ENCODE measurements at regions not wholly inside any gene's neighbourhood (a gene's known extent, or its start where the extent isn't known, plus 50 kb on each side); places are given as distances from the start of the nearest gene placed in this dataset.

GRCh38 chr18:71844814-71845213 is 699.3 kb downstream of the CBLN2 start:
- DNase-seq: no peak
- Histone ChIP-seq H3K4me1 (ENCODE audit: low read length) (no peaks in the 10 kb centered on the region), H3K27ac (ENCODE audit: low read length) (no peak overlapping the region), H3K36me3 (replicated peaks; ENCODE audit: insufficient read depth, low read length) (no peaks in the 10 kb centered on the region), H3F3A (ENCODE audit: insufficient read depth, low read length) (no peaks in the 10 kb centered on the region), H2AFZ (ENCODE audit: low read length) (no peak overlapping the region), H3K9me2 (replicated peaks; ENCODE audit: insufficient read depth, low read length) (no peaks in the 10 kb centered on the region), H3K79me2 (ENCODE audit: low read length) (no peaks in the 10 kb centered on the region), H3K9me3 (replicated peaks; ENCODE audit: insufficient read depth, low read length) (no peaks in the 10 kb centered on the region), H4K20me1 (ENCODE audit: insufficient read depth, low read length) (no peaks in the 10 kb centered on the region), H3K4me2 (ENCODE audit: low read depth, low read length) (no peak overlapping the region), H3K9ac (ENCODE audit: low read length) (no peak overlapping the region), H3K27me3 (replicated peaks; ENCODE audit: insufficient read depth, low read length) (no peaks in the 10 kb centered on the region), H3K4me3 (ENCODE audit: low read length) (no peak overlapping the region)
- no peak for TF ChIP-seq EZH2 (optimal IDR thresholded peaks at IDR 0.05; ENCODE audit: low read depth, low read length)
- TF ChIP-seq EZH2phosphoT487 (IDR thresholded peaks at IDR 0.05; ENCODE audit: low read length): no peak
- TF ChIP-seq CTCF (IDR thresholded peaks at IDR 0.05; ENCODE audit: low read length): no peak

- no peaks in the 10 kb centered on the region for H3K9me3 ChIP-seq (replicated peaks; ENCODE audit: insufficient read depth, low read length)
- H3K27me3 ChIP-seq (replicated peaks; ENCODE audit: insufficient read depth, low read length): no peaks in the 10 kb centered on the region
- H3K4me1 ChIP-seq (ENCODE audit: low read length): no peaks in the 10 kb centered on the region
- no peak overlapping the region for H3K4me2 ChIP-seq (ENCODE audit: low read depth, low read length)
- TF ChIP-seq EZH2phosphoT487 (IDR thresholded peaks at IDR 0.05; ENCODE audit: low read length): no peak
- TF ChIP-seq CTCF (IDR thresholded peaks at IDR 0.05; ENCODE audit: low read length): no peak
- TF ChIP-seq EZH2 (optimal IDR thresholded peaks at IDR 0.05; ENCODE audit: low read depth, low read length): no peak
- DNase-seq: no peak
- no peak overlapping the region for H3K27ac ChIP-seq (ENCODE audit: low read length)
- H3K9me2 ChIP-seq (replicated peaks; ENCODE audit: insufficient read depth, low read length): no peaks in the 10 kb centered on the region
- H3K9ac ChIP-seq (ENCODE audit: low read length): no peak overlapping the region
- H3K79me2 ChIP-seq (ENCODE audit: low read length): no peaks in the 10 kb centered on the region
- H3F3A ChIP-seq (ENCODE audit: insufficient read depth, low read length): no peaks in the 10 kb centered on the region
- H2AFZ ChIP-seq (ENCODE audit: low read length): no peak overlapping the region
- H4K20me1 ChIP-seq (ENCODE audit: insufficient read depth, low read length): no peaks in the 10 kb centered on the region
- H3K4me3 ChIP-seq (ENCODE audit: low read length): no peak overlapping the region
- no peaks in the 10 kb centered on the region for H3K36me3 ChIP-seq (replicated peaks; ENCODE audit: insufficient read depth, low read length)
Measured at GRCh38 chr18:71842666-71843065, 701.5 kb downstream of the CBLN2 start.

- Histone ChIP-seq H3K4me3 (ENCODE audit: low read length) (no peak overlapping the region), H3K79me2 (ENCODE audit: low read length) (no peaks in the 10 kb centered on the region), H3K36me3 (replicated peaks; ENCODE audit: insufficient read depth, low read length) (no peaks in the 10 kb centered on the region), H3K27me3 (replicated peaks; ENCODE audit: insufficient read depth, low read length) (no peaks in the 10 kb centered on the region), H3K4me2 (ENCODE audit: low read depth, low read length) (no peak overlapping the region), H3K9me3 (replicated peaks; ENCODE audit: insufficient read depth, low read length) (no peaks in the 10 kb centered on the region), H3F3A (ENCODE audit: insufficient read depth, low read length) (no peaks in the 10 kb centered on the region), H3K27ac (ENCODE audit: low read length) (no peak overlapping the region), H3K4me1 (ENCODE audit: low read length) (no peaks in the 10 kb centered on the region), H2AFZ (ENCODE audit: low read length) (no peak overlapping the region), H4K20me1 (ENCODE audit: insufficient read depth, low read length) (no peaks in the 10 kb centered on the region), H3K9ac (ENCODE audit: low read length) (no peak overlapping the region), H3K9me2 (replicated peaks; ENCODE audit: insufficient read depth, low read length) (no peaks in the 10 kb centered on the region)
- no peak for TF ChIP-seq CTCF (IDR thresholded peaks at IDR 0.05; ENCODE audit: low read length)
- no peak for TF ChIP-seq EZH2 (optimal IDR thresholded peaks at IDR 0.05; ENCODE audit: low read depth, low read length)
- no peak for TF ChIP-seq EZH2phosphoT487 (IDR thresholded peaks at IDR 0.05; ENCODE audit: low read length)
- no peak for DNase-seq
Measured at GRCh38 chr18:71837547-71837946, 706.6 kb downstream of the CBLN2 start.
